HG02623 (cell line): ENCODE measurements at regions not wholly inside any gene's neighbourhood (a gene's known extent, or its start where the extent isn't known, plus 50 kb on each side); places are given as distances from the start of the nearest gene placed in this dataset.

Experiments
- ATAC-seq: cut with Tn5 transposase; IDR thresholded peaks from one replicate; pipeline ENCODE4 v1.9.1; 2021; ENCODE audit warnings: moderate library complexity; ENCODE audit not compliant: unreplicated experiment

DNA sequence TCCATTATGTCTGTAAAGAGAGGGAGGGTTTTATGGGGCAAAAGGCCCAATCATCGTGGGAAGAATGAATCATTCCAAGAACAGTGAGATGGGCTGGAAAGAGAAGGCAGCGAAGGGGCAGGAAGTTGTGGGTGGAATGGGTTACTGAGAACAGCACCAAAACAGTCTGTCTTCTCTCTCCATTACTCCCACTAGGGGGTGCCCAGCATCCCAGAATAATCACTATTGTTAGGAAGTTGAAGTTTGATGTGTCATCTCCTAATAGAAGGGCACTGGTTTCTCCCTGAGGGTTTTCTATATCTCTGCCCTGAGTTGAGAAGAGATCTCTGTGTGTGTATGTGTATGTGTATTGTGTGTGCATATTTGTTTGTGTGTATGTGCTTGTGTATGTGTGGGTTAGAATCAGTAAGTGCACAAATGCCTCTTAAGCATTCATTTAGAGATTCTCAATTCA lies 76.6 kb upstream of the MAP4K3 start:
- peak; percentile 88 for ATAC-seq

DNA sequence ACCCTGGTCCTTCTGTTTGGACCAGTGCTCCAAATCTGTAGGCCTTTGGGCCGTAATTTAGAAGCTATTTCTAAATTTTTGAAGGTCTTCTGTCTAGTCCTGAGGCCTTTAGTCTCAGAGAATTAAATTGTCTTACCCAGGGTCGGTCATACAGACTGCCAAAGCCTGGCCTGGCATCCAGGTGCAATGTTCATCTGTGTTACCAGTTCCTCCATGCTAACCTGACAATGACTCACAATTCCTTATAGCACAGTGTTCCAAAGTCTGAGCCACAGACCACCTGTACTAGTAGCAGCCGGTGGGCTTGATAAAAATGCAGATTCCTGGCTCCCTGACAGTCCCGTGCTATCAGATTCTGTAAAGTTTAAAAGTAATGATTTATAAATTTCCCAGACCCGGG lies 77.7 kb upstream of the MAP4K3 start:
- no peak for ATAC-seq

DNA sequence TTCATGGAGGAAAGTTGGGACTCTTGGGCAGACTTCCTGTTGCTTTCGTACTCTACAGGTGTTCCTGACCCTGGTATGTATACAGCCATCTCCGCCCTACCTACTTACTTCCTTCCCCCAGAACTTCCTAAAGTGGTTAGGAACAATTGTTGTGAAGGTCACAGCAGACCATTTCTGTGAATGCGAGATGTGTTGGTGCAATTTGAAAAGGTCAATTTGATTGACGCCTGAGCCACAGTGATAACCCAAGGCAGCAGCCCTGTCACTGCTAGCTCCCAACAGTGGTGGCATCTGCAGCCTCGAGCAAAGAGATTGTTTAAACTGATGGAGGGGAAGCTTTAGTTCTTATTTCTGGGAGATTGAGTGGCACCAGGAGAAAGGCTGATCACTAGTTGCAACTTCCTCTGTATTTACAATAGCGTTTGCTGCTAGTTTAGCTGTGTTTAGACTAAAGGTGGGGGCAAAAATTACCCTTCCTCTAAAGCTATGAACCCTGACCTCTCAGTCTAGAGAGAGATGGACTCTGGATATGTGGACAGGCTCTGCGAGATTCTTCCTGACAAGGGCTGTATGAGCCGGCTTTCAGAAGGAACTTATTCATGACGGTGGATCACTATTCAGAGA lies 78.3 kb upstream of the MAP4K3 start:
- ATAC-seq: no peak

DNA sequence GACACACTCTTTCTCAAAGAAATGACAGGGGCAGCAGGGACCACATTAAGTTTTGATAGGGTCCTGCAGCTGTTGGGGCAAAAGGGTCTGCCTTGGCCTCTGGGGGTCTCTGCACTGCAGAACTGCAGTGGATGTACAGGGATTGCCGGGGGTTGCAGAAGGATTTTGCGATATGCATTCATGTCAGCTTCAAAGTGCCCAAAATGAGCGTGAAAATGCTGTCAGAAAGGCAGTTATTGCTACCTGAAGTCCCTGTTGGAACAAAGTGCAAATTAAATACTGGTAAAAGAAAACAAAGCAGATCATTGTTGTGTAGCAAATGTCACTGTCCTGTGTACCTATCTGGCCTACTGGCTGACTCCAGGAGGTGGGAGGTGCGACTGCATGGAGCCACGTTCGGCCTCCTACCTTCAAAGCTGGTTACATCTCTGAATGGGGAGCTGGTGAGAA lies 78.8 kb upstream of the MAP4K3 start:
- ATAC-seq: no peak

DNA sequence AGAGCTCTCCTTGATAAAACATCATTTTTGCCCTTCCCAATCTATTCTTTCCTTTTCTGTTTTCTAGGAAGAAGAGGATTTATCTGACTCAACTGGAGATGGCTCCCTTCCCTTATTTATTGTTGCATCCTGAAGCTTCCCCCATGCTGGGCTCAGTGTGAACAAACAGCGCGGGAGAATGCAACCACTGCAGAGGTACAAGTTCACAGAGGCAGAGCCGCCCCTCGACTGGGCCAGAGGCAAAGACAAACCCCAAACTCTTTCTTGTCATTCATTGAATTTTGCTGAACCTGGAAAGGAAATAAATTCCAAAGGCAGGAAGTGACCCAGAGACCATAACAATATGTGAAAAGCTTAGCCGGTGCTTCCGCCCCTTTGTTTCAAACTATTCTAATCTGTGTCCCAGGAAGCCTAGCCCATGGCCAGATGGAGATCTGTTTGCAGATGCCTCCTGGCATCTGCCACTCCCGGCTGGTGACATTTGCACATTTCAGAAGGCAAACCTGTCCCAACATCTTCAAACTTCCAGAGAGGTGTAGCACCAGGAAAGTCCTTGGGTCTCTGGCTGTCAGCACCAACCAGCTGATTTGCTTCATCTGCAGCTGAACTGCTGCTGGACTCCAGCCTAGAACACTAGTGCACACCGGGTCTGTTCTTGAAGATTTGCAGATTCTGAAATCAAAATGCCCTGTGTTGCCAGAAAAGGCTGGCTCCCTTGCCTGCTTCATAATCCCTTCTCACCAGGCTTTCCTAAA lies 79.4 kb upstream of the MAP4K3 start:
- ATAC-seq: no peak

DNA sequence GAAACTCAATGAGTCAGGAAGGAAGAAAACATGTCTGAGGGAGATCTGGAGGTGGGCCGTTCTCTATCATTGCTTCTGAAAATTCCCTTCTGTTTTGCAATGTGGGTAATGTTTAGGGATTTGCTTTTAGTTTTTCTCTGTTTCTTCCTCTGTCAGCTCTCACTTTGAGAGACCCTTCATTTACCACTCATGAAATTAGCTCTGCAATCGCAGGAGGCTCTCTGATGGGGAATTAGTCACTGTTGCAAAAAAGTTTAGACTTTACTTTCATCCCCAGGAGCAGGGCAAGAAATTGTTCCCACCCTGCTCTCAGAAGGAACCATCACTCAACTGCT lies 80.0 kb upstream of the MAP4K3 start:
- ATAC-seq: no peak

DNA sequence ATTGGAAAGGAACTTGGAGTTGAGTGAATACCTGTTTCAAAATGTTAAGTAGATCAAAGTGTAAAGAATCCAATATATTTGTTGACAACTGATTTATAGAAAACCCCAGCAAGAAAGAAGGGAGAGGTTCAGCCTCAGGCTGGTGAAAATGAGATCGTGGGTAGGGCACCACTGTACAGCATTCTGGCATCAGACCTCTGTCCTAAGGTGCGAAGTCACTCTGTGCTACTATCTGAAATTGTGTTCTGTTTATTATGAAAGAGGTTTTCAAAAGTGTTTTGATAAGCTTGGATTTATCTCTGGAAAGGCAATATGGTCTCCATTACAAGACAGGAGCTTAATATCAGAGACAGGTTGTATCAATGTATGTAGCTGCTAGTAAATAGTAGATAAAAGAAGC lies 80.5 kb upstream of the MAP4K3 start:
- no peak for ATAC-seq

DNA sequence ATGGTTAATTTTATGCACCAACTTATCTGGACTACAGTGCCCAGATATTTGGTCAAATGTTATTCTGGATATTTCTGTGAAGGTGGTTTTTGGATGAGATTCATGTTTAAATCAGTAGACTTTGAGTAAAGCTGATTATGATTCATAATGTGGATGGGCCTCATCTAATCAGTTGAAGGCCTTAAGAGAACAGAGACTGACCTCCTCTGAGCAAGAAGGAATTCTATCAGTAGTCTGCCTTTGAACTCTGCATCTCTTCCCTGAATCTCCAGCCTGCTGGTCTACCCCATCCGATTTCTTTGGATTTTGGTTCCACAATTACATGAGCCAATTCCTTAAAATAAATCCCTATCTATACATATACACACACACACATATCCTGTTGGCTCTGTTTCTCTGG lies 82.8 kb upstream of the MAP4K3 start:
- no peak for ATAC-seq

DNA sequence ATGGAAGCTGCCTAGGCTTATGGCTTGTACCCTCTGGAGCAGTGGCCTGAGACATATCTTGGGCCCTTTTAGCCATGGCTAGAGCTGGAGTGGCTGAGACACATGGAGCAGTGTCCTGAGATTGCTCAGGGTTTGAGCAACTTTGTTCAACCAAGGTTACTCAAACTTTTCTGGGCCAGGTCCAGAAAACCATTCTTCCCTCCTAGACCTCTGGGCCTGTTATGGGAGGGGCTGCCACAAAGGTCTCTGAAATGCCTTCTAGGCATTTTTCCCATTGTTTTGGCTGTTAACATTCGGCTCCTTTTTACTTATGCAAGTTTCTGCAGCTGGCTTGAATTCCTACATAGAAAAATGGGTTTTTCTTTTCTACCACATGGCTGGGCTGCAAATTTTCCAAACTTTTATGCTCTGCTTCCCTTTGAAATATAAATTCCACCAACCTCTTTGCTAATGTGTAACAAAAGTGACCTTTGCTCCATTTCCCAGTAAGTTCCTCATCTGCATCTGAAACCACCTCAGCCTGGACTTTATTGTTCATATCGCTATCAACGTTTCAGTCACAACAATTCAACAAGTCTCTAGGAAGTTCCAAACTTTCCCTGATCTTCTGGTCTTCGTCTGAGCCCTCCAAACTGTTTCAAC lies 84.9 kb upstream of the MAP4K3 start:
- no peak for ATAC-seq

DNA sequence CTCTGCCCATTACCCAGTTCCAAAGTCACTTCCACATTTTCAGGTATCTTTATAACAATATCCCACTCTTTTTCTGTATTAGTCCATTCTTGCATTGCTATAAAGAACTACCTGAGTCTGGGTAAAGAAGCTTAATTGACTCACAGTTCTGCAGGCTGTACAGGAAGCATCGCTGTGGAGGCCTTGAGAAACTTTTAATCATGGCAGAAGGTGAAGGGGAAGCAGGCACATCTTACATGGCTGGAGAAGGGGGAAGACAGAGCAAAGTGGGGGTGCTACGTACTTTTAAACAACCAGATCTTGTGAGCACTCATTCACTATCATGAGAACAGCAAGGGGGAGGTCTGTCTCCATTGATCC lies 85.4 kb upstream of the MAP4K3 start:
- ATAC-seq: no peak

DNA sequence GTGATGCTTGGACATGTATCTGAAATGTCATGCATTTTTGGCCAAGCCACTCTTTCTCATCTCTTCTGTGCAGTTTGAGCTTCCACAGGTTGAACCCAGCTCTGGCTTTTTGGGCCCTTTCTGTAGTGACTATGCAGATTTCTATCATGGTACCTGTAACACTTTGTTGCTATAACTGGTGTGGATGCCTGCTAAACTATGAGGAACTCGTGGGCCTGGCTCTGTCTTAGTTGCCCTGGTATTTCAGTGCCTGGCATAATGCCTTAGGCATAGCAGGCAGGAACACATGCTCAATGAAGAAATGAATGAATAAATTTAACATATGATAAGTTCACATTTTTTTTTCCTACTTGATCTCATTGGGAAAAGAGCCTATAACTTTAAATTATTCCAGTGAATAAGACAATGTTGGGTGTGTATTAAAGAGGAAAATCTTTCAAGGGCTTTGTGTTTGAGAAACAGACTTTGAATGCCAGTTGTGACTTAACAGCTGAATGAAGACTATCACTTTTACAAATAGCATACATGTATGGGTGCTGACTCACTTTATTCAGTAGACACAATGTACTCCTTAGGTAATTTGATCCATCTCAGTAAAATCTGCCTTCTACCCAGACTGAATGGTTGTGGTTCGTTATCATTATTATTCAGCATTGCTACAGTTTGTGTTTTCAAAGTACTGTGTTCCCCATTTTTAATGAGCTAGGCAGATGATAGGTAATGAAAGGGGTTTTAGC lies 86.4 kb upstream of the MAP4K3 start:
- ATAC-seq: no peak

DNA sequence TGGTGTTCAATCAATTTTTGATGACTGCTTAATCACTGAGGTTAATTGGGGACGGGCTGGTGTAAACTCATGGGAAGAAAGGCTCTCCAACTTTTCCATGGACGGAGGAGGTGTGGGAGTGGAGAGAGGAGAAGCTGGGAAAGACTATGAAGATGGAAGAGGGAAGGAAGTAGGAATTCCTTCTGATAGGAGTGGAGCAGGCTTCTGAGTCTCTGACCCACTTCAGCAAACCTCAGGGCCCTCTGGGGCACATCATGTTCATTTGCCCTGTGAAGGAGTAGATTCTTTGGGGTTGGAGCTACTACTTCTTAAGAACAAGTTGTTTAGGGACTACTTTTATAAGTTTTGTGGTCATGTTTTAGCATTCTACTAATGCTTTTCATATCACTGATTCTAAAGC lies 87.0 kb upstream of the MAP4K3 start:
- no peak for ATAC-seq

DNA sequence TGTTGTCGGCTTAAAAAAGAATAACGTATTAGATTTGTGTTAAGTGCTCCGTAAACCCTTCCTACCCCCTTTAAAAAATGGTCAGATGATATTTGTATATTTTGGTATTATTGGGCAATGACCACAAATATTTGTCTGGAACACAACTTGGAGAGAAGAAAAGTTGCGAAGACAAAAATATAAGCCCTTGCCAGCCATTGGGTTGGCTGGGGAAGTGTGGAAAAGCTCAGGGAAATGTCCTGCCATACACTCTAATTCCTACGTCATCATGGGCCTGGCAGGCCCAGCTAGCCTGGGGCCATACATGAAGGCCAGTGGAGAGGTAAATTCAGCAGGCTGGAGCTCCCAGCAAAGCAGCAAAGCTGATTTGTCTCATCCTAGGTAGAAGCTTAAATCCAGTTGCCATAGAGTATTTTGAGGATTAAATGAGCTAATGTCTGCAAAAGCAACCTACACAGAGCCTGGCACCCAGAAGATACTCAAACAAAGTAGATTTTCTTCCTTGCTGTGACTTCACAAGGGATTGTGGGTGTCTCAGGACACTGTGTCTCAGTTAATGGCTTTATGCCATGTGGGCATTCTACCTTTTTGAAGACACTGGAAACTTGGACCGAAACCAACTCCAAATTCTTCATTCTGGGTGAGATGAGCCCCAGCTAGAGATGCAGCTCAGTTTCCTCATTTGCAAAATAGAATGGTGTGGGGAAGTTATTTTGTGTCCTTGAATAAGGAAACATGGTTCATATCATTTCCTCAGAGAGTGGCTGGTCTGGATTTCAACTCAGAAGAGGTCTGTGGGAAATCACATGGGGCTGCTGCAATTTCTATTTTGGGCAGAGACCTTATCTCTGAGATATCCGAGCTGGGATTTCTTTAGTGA lies 87.9 kb upstream of the MAP4K3 start:
- ATAC-seq: no peak

DNA sequence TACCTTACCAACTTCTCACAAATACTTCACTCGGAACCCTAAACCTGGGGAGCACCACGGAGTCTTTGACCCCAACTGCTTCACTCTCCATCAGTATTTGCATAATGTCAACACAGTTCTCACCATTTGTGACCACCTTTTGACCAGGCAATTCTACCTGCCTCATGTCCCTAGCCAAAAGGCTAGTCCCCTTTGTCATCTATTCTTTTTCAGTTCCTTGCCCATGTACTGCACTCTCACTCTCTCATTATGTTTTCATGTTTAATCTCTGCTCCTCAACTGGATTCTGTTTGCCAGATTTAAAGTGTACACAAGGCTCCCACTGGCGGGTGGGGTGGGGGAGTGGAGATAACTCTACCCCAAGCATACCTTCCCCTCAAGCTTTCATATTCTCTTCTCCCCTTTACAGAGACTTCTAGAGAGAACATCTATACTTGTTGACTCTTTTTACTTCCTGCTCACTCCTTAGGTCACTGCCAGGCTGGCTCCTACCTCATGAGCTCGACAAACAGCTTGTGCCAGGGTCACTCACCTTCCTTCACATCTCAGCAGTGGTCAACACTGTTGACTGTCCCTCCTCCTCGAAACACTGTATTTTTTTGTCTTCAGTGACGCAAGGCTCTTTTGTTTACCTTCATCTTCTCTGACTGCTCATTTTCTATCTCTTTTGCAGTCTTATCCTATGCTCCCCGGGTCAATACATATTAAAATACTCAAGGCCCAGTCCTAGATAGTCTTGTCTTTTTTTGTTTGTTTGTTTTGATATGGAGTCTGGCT lies 88.7 kb upstream of the MAP4K3 start:
- no peak for ATAC-seq

DNA sequence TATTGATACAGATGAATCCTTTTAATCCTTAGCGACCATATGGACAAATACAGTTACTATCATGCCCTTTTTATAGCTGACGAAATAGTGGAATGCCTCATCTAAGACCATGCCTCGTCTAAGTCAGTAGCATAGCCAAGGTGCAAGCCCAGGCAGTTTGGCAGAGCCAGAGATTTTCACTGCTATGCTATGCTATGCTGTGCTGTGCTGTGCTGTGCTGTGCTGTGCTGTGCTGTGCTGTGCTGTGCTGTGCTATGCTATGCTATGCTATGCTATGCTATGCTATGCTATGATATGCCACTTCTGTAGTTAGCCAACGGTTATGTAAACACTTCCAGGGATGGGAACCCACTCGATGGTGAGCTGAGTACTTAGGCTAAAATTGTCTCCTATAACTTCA lies 91.6 kb upstream of the MAP4K3 start:
- no peak for ATAC-seq

DNA sequence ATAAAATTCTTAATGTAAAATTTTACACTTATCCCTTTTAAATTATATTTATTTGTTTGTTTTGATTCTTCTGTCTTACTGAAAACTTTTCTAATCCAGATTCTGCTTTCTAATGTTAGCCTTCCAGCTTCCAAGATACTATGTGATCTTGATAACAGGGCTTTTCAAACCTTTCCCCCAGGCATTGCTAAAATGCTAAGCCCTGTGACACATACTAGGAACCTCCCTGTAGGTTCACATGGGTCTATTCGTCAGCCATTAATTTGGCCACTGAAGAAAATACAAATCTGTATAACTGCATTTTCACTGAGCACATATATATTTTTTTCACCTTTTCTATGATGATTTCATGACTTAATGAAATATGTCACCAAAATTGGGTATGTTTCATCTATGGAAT lies 92.8 kb upstream of the MAP4K3 start:
- no peak for ATAC-seq

DNA sequence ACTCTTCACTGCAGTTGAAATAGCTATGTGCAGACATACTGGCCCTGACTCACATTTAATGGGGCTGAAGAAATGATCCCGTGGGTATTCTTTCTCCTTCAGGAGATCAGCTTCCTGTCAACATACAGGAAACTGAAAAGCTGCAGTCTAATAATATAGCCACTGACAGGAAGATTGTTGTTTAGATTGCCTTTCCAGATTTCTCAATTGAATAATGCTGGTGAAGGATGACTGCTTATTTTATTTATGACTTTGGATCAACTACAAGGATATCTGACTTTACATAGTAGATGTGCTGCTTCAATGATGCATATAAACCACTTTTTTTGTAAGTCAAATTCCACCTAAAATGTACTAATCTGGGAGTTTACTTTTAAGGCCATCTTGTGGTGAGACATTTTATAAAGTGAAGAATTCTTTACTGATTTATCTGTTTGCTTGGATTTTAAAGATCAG lies 93.4 kb upstream of the MAP4K3 start:
- ATAC-seq: no peak

DNA sequence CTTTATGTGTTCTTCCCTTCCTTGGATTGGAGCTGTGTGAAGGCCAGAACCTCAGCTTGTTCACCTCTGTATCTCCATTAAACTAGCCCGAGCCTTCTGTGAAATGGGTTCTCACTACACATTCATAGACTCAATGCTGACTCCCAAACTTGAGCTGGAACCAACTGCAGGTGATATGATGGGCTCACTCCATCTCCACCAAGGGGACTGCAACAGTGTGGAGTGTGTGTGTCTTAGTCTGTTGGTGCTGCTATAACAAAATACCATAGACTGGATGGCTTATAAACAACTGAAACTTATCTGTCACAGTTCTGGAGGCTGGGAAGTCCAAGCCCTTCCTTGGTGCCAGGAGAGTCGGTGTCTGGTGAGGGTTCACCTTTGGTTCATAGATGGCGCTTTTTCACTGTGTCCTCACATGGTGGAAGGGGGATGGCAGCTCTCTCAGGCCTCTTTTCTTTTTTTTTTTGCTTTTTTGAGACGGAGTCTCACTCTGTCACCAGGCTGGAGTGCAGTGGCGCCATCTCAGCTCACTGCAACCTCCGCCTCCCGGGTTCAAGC lies 94.2 kb upstream of the MAP4K3 start:
- ATAC-seq: no peak

DNA sequence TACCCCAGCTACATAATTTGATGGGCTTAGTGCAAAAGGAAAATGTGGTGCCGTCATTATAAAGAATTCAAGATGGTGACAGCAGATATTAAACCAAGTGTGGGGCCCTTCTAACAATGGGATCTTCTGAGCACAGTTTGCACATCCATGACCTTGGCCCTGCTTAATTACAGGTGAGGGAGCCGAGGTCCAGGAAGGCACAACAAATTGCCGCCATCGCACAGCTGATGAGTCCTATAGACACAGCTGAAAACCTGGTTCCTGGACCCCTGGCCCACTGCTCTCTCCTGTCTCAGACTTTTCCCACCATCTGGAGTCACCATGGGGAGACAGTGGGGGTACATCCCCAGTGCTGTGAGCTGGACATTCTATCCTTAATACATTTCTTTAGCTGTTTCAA lies 95.8 kb upstream of the MAP4K3 start:
- no peak for ATAC-seq
